ENCODE measurements at regions not wholly inside any gene's neighbourhood (a gene's known extent, or its start where the extent isn't known, plus 50 kb on each side); places are given as distances from the start of the nearest gene placed in this dataset.

DNA sequence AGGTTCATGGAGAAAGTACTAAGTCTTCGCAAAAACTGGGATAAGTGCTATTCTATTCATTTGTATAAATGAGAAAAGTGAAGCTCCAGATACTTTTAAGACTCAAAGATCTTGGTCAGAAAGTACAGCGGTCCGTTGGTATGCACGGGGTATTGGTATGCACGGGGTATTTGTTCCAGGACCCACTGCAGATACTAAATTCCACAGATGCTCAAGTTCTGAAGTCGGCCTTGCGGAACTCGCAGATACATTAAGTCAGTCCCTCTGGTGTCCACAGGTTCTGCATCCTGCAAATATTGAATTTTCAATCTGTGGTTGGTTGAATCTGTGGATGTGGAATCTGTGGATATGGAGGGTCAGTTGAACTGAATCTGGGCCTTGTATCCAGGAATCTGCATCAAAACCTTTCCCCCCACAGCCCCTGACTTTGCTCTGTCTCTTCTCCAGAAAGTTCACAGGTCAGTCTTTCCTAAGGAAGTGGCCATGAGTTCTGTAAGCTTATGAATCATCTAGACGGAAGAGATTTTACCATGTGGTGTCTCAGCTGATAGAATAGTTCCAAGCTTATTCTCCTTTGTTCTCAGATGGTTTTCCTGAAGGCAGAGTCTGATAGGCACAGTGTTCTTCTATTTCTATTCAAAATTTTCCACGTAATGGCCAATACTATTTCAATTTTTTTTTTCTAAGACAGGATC lies 274.7 kb downstream of the NEDD1 start:
- BruUV-seq (replicated peaks): no TSS peak
- ChIA-PET CTCF (ENCODE audit: low intra/inter-chr PET ratio, low total read pairs) (no interaction called here), POLR2A (no interaction called here)
- no peak overlapping the region for H3K4me3 ChIP-seq (replicated peaks in 1 of 3; ENCODE audit: insufficient read depth in 1 of 3, low read depth in 2 of 3, low read length in 3 of 3)
- no peaks in the 10 kb centered on the region for H3K36me3 ChIP-seq (replicated peaks in 1 of 2; ENCODE audit: control insufficient read depth in 1 of 2, insufficient read depth in 2 of 2, low read length in 2 of 2)
- H3K79me2 ChIP-seq (ENCODE audit: insufficient read depth, low read length): no peaks in the 10 kb centered on the region
- no peak overlapping the region for H3K27ac ChIP-seq (ENCODE audit: extremely low read length, insufficient read depth, low read length)
- DNase-seq (ENCODE audit: low spot score) (no peak), ATAC-seq (no peak), FAIRE-seq (no peak)
- no peaks in the 10 kb centered on the region for H3K27me3 ChIP-seq (ENCODE audit: control insufficient read depth in 1 of 2, insufficient read depth in 2 of 2, low read length in 2 of 2)
- TF ChIP-seq ZNF772 (CRISPR knock-in tag; IDR thresholded peaks at IDR 0.05) (no peak), TBX2 (CRISPR knock-in tag; IDR thresholded peaks at IDR 0.05; ENCODE audit: borderline replicate concordance) (no peak)
- H3K4me1 ChIP-seq (ENCODE audit: insufficient read depth, low read length): no peaks in the 10 kb centered on the region
- intact Hi-C loops (cut with micrococcal nuclease; ENCODE audit: unreplicated experiment) (no loop called here), in situ Hi-C loops (cut with HindIII; ENCODE audit: extremely low pct_ligation_motif_present, low pct_unique_long_range_greater_than_20kb) (no loop called here)
- no peak overlapping the region for H3K4me2 ChIP-seq (ENCODE audit: low read depth, low read length)
- H2AFZ ChIP-seq (ENCODE audit: low read length): no peak overlapping the region
- H3K9me3 ChIP-seq (ENCODE audit: low read length): peaks cover 7% of the 10 kb centered on the region; the same call in 1 of the 2 replicates
- no peak overlapping the region for H3K9ac ChIP-seq (ENCODE audit: insufficient read depth, low read depth, low read length)
- WGBS (ENCODE audit: low lambda C conversion rate): 45% methylated on average over 10 of the region's 10 CpGs
- no peaks in the 10 kb centered on the region for H4K20me1 ChIP-seq (ENCODE audit: insufficient read depth, low read length)

DNA sequence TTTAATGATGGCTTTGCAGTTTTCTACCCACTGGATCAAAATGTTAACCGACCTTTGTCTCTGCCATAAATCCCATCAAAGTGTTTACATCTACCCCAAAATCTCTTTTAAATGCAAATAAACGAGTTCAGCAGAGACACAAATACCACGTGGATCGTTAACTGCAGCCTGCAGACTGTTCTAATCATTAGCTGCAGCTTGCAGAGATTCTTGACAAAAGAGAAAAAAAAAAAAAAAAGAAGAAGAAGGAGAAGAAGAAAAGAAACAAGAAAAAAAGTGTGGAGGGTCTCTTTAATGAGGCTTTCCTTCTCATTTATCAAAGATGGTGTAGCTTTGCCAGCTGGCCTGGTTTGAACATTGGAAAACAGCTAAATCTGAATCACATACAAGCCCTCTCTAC lies 275.7 kb downstream of the NEDD1 start:
- no peak overlapping the region for H3K9ac ChIP-seq (ENCODE audit: insufficient read depth, low read depth, low read length)
- FAIRE-seq: no peak
- H3K4me2 ChIP-seq (ENCODE audit: low read depth, low read length): no peak overlapping the region
- no peaks in the 10 kb centered on the region for H3K36me3 ChIP-seq (replicated peaks in 1 of 2; ENCODE audit: control insufficient read depth in 1 of 2, insufficient read depth in 2 of 2, low read length in 2 of 2)
- no peak overlapping the region for H3K27ac ChIP-seq (ENCODE audit: extremely low read length, insufficient read depth, low read length)
- WGBS (ENCODE audit: low lambda C conversion rate): 0% methylated on average over 4 of the region's 4 CpGs
- peaks cover 10% of the 10 kb centered on the region; the same call in 1 of the 2 replicates for H3K9me3 ChIP-seq (ENCODE audit: low read length)
- H2AFZ ChIP-seq (ENCODE audit: low read length): no peak overlapping the region
- no TSS peak for BruUV-seq (replicated peaks)
- ChIA-PET CTCF (ENCODE audit: low intra/inter-chr PET ratio, low total read pairs) (no interaction called here), POLR2A (no interaction called here)
- no peak overlapping the region for H3K4me3 ChIP-seq (replicated peaks in 1 of 3; ENCODE audit: insufficient read depth in 1 of 3, low read depth in 2 of 3, low read length in 3 of 3)
- H3K79me2 ChIP-seq (ENCODE audit: insufficient read depth, low read length): no peaks in the 10 kb centered on the region
- no peaks in the 10 kb centered on the region for H3K27me3 ChIP-seq (ENCODE audit: control insufficient read depth in 1 of 2, insufficient read depth in 2 of 2, low read length in 2 of 2)
- no peak for ATAC-seq
- in situ Hi-C loops (cut with HindIII; ENCODE audit: extremely low pct_ligation_motif_present, low pct_unique_long_range_greater_than_20kb): no loop called here
- H3K4me1 ChIP-seq (ENCODE audit: insufficient read depth, low read length): no peaks in the 10 kb centered on the region
- H4K20me1 ChIP-seq (ENCODE audit: insufficient read depth, low read length): no peaks in the 10 kb centered on the region
- intact Hi-C loops (cut with micrococcal nuclease; ENCODE audit: unreplicated experiment): no loop called here
- no peak for DNase-seq (ENCODE audit: low spot score)
- TF ChIP-seq FOXA3 (CRISPR knock-in tag; IDR thresholded peaks at IDR 0.05): no peak
- TF ChIP-seq THYN1 (CRISPR knock-in tag; IDR thresholded peaks at IDR 0.05; ENCODE audit: borderline replicate concordance, low read depth): no peak
- TF ChIP-seq POGZ (CRISPR knock-in tag; IDR thresholded peaks at IDR 0.05): no peak
- TF ChIP-seq EP300 (IDR thresholded peaks at IDR 0.05; ENCODE audit: low read depth in 2 of 2, low read length in 2 of 2): no peak
- no peak for TF ChIP-seq EP300 (CRISPR knock-in tag; IDR thresholded peaks at IDR 0.05; ENCODE audit: borderline replicate concordance)
- TF ChIP-seq, protein P1, sequence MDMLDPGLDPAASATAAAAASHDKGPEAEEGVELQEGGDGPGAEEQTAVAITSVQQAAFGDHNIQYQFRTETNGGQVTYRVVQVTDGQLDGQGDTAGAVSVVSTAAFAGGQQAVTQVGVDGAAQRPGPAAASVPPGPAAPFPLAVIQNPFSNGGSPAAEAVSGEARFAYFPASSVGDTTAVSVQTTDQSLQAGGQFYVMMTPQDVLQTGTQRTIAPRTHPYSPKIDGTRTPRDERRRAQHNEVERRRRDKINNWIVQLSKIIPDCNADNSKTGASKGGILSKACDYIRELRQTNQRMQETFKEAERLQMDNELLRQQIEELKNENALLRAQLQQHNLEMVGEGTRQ (IDR thresholded peaks at IDR 0.05; ENCODE audit: low read depth, low read length): no peak
- TF ChIP-seq, protein P1 (CRISPR knock-in tag; IDR thresholded peaks at IDR 0.05; ENCODE audit: borderline replicate concordance): no peak
- TF ChIP-seq, protein P2, sequence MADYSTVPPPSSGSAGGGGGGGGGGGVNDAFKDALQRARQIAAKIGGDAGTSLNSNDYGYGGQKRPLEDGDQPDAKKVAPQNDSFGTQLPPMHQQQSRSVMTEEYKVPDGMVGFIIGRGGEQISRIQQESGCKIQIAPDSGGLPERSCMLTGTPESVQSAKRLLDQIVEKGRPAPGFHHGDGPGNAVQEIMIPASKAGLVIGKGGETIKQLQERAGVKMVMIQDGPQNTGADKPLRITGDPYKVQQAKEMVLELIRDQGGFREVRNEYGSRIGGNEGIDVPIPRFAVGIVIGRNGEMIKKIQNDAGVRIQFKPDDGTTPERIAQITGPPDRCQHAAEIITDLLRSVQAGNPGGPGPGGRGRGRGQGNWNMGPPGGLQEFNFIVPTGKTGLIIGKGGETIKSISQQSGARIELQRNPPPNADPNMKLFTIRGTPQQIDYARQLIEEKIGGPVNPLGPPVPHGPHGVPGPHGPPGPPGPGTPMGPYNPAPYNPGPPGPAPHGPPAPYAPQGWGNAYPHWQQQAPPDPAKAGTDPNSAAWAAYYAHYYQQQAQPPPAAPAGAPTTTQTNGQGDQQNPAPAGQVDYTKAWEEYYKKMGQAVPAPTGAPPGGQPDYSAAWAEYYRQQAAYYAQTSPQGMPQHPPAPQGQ (CRISPR knock-in tag; IDR thresholded peaks at IDR 0.05; ENCODE audit: borderline replicate concordance): no peak
- no peak for TF ChIP-seq ZNF205 (CRISPR knock-in tag; IDR thresholded peaks at IDR 0.05)
- no peak for TF ChIP-seq PCBP1 (IDR thresholded peaks at IDR 0.05; ENCODE audit: borderline replicate concordance, low read depth, low read length)
- no peak for TF ChIP-seq POLR2AphosphoS2 (IDR thresholded peaks at IDR 0.05; ENCODE audit: low read depth, low read length)
- no peak for TF ChIP-seq ZBTB42 (CRISPR knock-in tag; IDR thresholded peaks at IDR 0.05)
- no peak for TF ChIP-seq ZNF543 (CRISPR knock-in tag; IDR thresholded peaks at IDR 0.05)
- TF ChIP-seq ZBTB3 (CRISPR knock-in tag; IDR thresholded peaks at IDR 0.05; ENCODE audit: borderline replicate concordance, low read depth): no peak
